Activated naive CD8-positive, alpha-beta T cell treated with anti-CD3 and anti-CD28 coated beads for 36 hours (primary cell): ENCODE measurements at regions not wholly inside any gene's neighbourhood (a gene's known extent, or its start where the extent isn't known, plus 50 kb on each side); places are given as distances from the start of the nearest gene placed in this dataset.
"Not testable (repeated sequence)": the region's sequence is repeated elsewhere in the genome, so short reads cannot be mapped to it uniquely, and the experiment has no call there.

Source experiments
- DNase-seq: peaks from one replicate; pipeline ENCODE4 v3.0.0; 2021
- H3K27ac Mint-ChIP-seq: one replicate; pipeline ENCODE4 v1.8.0; 2022; ENCODE audit warnings: mild to moderate bottlenecking, moderate library complexity, mixed read lengths
- H3K27me3 Mint-ChIP-seq: one replicate; pipeline ENCODE4 v1.8.0; 2022; ENCODE audit warnings: mild to moderate bottlenecking, mixed read lengths
- H3K36me3 Mint-ChIP-seq: one replicate; pipeline ENCODE4 v1.8.0; 2021; ENCODE audit warnings: mild to moderate bottlenecking, mixed read lengths
- H3K4me1 Mint-ChIP-seq: one replicate; pipeline ENCODE4 v1.8.0; 2021; ENCODE audit warnings: mixed read lengths
- H3K4me3 Mint-ChIP-seq: one replicate; pipeline ENCODE4 v1.8.0; 2022; ENCODE audit warnings: mild to moderate bottlenecking, moderate library complexity, mixed read lengths
- H3K9me3 Mint-ChIP-seq: one replicate; pipeline ENCODE4 v1.8.0; 2022; ENCODE audit warnings: mixed read lengths

- no peak for DNase-seq
- H3K36me3 Mint-ChIP-seq, result no peaks in the 10 kb centered on the region
- H3K9me3 Mint-ChIP-seq, result no peaks in the 10 kb centered on the region
- H3K27me3 Mint-ChIP-seq, result peaks cover 4% of the 10 kb centered on the region
- peaks cover 7% of the 10 kb centered on the region for H3K4me1 Mint-ChIP-seq
- H3K27ac Mint-ChIP-seq, result no peak overlapping the region
- H3K4me3 Mint-ChIP-seq, result no peak overlapping the region
Observed at GRCh38 chr13:50649211-50649610, 194.3 kb downstream of the DLEU7 start.

GRCh38 chr13:50650592-50651504, 192.6 kb downstream of the DLEU7 start:
- Mint-ChIP-seq H3K4me1 (peaks cover 7% of the 10 kb centered on the region), H3K27me3 (peaks cover 4% of the 10 kb centered on the region), H3K27ac (no peak overlapping the region), H3K4me3 (no peak overlapping the region), H3K9me3 (no peaks in the 10 kb centered on the region), H3K36me3 (no peaks in the 10 kb centered on the region)
- DNase-seq, result no peak

GRCh38 chr13:50651922-50652321, 191.6 kb downstream of the DLEU7 start:
- Mint-ChIP-seq H3K4me1 (peaks cover 7% of the 10 kb centered on the region), H3K27ac (no peak overlapping the region), H3K27me3 (peaks cover 4% of the 10 kb centered on the region), H3K9me3 (no peaks in the 10 kb centered on the region), H3K36me3 (no peaks in the 10 kb centered on the region), H3K4me3 (no peak overlapping the region)
- no peak for DNase-seq

GRCh38 chr13:50654331-50654730, 189.2 kb downstream of the DLEU7 start:
- Mint-ChIP-seq H3K4me1 (peaks cover 7% of the 10 kb centered on the region), H3K9me3 (no peaks in the 10 kb centered on the region)

GRCh38 chr13:50661881-50662280, 181.6 kb downstream of the DLEU7 start:
- H3K9me3 Mint-ChIP-seq, H3K36me3 Mint-ChIP-seq, H3K27ac Mint-ChIP-seq, H3K27me3 Mint-ChIP-seq, H3K4me3 Mint-ChIP-seq, DNase-seq, H3K4me1 Mint-ChIP-seq: not testable (repeated sequence)

More at GRCh38 chr13:50654331-50654730, 189.2 kb downstream of the DLEU7 start:
- no peaks in the 10 kb centered on the region for H3K36me3 Mint-ChIP-seq
- DNase-seq, result no peak
- H3K4me3 Mint-ChIP-seq, result no peak overlapping the region
- no peak overlapping the region for H3K27ac Mint-ChIP-seq
- H3K27me3 Mint-ChIP-seq, result peaks cover 4% of the 10 kb centered on the region

- no peak overlapping the region for H3K4me3 Mint-ChIP-seq
- H3K27me3 Mint-ChIP-seq, result no peaks in the 10 kb centered on the region
- H3K27ac Mint-ChIP-seq, result no peak overlapping the region
- no peak for DNase-seq
- H3K36me3 Mint-ChIP-seq, result no peaks in the 10 kb centered on the region
- peaks cover 1% of the 10 kb centered on the region for H3K4me1 Mint-ChIP-seq
- peaks cover 2% of the 10 kb centered on the region for H3K9me3 Mint-ChIP-seq
Observed at GRCh38 chr13:50664951-50665350, 178.5 kb downstream of the DLEU7 start.

- Mint-ChIP-seq H3K27ac (no peak overlapping the region), H3K4me1 (peaks cover 1% of the 10 kb centered on the region), H3K36me3 (no peaks in the 10 kb centered on the region), H3K9me3 (peaks cover 2% of the 10 kb centered on the region), H3K4me3 (no peak overlapping the region), H3K27me3 (no peaks in the 10 kb centered on the region)
- no peak for DNase-seq
Observed at GRCh38 chr13:50668049-50668448, 175.4 kb downstream of the DLEU7 start.

- DNase-seq, result no peak
- H3K4me3 Mint-ChIP-seq, result no peak overlapping the region
- peaks cover 2% of the 10 kb centered on the region for H3K9me3 Mint-ChIP-seq
- H3K27ac Mint-ChIP-seq, result no peak overlapping the region
- H3K27me3 Mint-ChIP-seq, result no peaks in the 10 kb centered on the region
- H3K36me3 Mint-ChIP-seq, result no peaks in the 10 kb centered on the region
- H3K4me1 Mint-ChIP-seq, result peaks cover 1% of the 10 kb centered on the region
Observed at GRCh38 chr13:50668691-50669271, 174.7 kb downstream of the DLEU7 start.

- H3K27me3 Mint-ChIP-seq, result no peaks in the 10 kb centered on the region
- no peaks in the 10 kb centered on the region for H3K36me3 Mint-ChIP-seq
- peaks cover 1% of the 10 kb centered on the region for H3K4me1 Mint-ChIP-seq
- no peak for DNase-seq
- peaks cover 2% of the 10 kb centered on the region for H3K9me3 Mint-ChIP-seq
- H3K27ac Mint-ChIP-seq, result no peak overlapping the region
- no peak overlapping the region for H3K4me3 Mint-ChIP-seq
Observed at GRCh38 chr13:50670272-50670671, 173.2 kb downstream of the DLEU7 start.

- Mint-ChIP-seq H3K27ac (no peak overlapping the region), H3K4me1 (peaks cover 1% of the 10 kb centered on the region), H3K9me3 (peaks cover 2% of the 10 kb centered on the region), H3K36me3 (no peaks in the 10 kb centered on the region), H3K4me3 (no peak overlapping the region), H3K27me3 (no peaks in the 10 kb centered on the region)
- no peak for DNase-seq
Observed at GRCh38 chr13:50670847-50671496, 172.5 kb downstream of the DLEU7 start.

- H3K4me3 Mint-ChIP-seq, result no peak overlapping the region
- no peak for DNase-seq
- no peaks in the 10 kb centered on the region for H3K27me3 Mint-ChIP-seq
- peaks cover 1% of the 10 kb centered on the region for H3K4me1 Mint-ChIP-seq
- no peaks in the 10 kb centered on the region for H3K9me3 Mint-ChIP-seq
- no peaks in the 10 kb centered on the region for H3K36me3 Mint-ChIP-seq
- H3K27ac Mint-ChIP-seq, result no peak overlapping the region
Observed at GRCh38 chr13:50671497-50671850, 172.0 kb downstream of the DLEU7 start.

- Mint-ChIP-seq H3K4me3 (no peak overlapping the region), H3K4me1 (peaks cover 1% of the 10 kb centered on the region), H3K27ac (no peak overlapping the region), H3K9me3 (no peaks in the 10 kb centered on the region), H3K36me3 (no peaks in the 10 kb centered on the region), H3K27me3 (no peaks in the 10 kb centered on the region)
- no peak for DNase-seq
Observed at GRCh38 chr13:50672025-50672424, 171.5 kb downstream of the DLEU7 start.

- Mint-ChIP-seq H3K9me3 (no peaks in the 10 kb centered on the region), H3K4me3 (no peak overlapping the region), H3K27me3 (no peaks in the 10 kb centered on the region), H3K27ac (no peak overlapping the region), H3K36me3 (no peaks in the 10 kb centered on the region), H3K4me1 (no peaks in the 10 kb centered on the region)
- DNase-seq, result no peak
Observed at GRCh38 chr13:50675651-50676050, 167.8 kb downstream of the DLEU7 start.

GRCh38 chr13:50676602-50677001, 166.9 kb downstream of the DLEU7 start:
- no peak overlapping the region for H3K27ac Mint-ChIP-seq
- no peaks in the 10 kb centered on the region for H3K4me1 Mint-ChIP-seq
- DNase-seq, result no peak
- no peaks in the 10 kb centered on the region for H3K36me3 Mint-ChIP-seq
- no peaks in the 10 kb centered on the region for H3K27me3 Mint-ChIP-seq
- H3K4me3 Mint-ChIP-seq, result no peak overlapping the region
- H3K9me3 Mint-ChIP-seq, result no peaks in the 10 kb centered on the region

GRCh38 chr13:50677258-50677657, 166.2 kb downstream of the DLEU7 start:
- no peak for DNase-seq
- no peak overlapping the region for H3K27ac Mint-ChIP-seq
- no peaks in the 10 kb centered on the region for H3K27me3 Mint-ChIP-seq
- H3K9me3 Mint-ChIP-seq, result no peaks in the 10 kb centered on the region
- no peaks in the 10 kb centered on the region for H3K36me3 Mint-ChIP-seq
- H3K4me1 Mint-ChIP-seq, result no peaks in the 10 kb centered on the region
- no peak overlapping the region for H3K4me3 Mint-ChIP-seq
